AG04450 (cell line): ENCODE measurements at regions not wholly inside any gene's neighbourhood (a gene's known extent, or its start where the extent isn't known, plus 50 kb on each side); places are given as distances from the start of the nearest gene placed in this dataset.

Source experiments
- CTCF ChIA-PET: fragments of 300-600, 350-600 bp; formaldehyde crosslinking; extraction: SDS; loops from one replicate; lab custom pipeline; 2022; ENCODE audit warnings: antibody characterized with exemption, inconsistent platforms; lab: Charles Lee
- POLR2A ChIA-PET: fragments of 350-600 bp; formaldehyde crosslinking; extraction: SDS; loops from one replicate; lab custom pipeline; 2021; ENCODE audit warnings: antibody characterized with exemption, inconsistent platforms; lab: Yijun Ruan, JAX
- DNase-seq: peaks from one replicate; pipeline ENCODE4 v3.0.0-alpha.2; 2011; ENCODE audit warnings: low read depth, low spot score
- H3K27ac ChIP-seq: one replicate; pipeline ENCODE4 v1.5.1; 2012; ENCODE audit warnings: low read depth, low read length, control low read depth
- H3K27me3 ChIP-seq: one replicate; pipeline ENCODE4 v1.6.0; 2012; ENCODE audit warnings: low read length; ENCODE audit not compliant: control insufficient read depth, insufficient read depth
- H3K4me3 ChIP-seq: 2 replicates; pipeline ENCODE4 v1.5.1; 2011; ENCODE audit warnings: mild to moderate bottlenecking, low read depth, low read length, control low read depth
- H3K9me3 ChIP-seq: 2 replicates; pipeline ENCODE4 v1.5.1; 2012; ENCODE audit warnings: low read length; ENCODE audit not compliant: control insufficient read depth, insufficient read depth
- CTCF ChIP-seq: IDR thresholded peaks from 2 replicates; pipeline ENCODE4 v1.5.1; 2011; ENCODE audit warnings: low read depth, low read length, control low read depth, inconsistent platforms

DNA sequence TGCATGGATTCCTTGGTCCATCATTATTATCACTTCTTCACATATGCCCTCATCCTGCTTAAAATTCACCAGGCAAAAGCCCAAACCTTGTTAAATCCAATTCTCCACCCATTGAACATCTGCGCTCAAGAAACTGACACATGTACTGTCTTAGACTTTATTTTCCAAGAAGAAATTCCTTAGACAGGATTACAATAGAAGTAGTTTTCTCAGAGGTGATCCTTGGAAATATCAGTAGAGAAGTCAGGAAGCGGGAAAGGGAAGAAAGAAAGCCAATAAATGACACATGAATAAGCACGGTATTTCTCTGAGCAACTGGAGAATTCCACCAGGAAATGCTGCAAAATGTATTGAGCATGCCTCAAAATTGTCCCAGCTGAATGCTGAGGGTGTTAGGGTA is 90.2 kb downstream of the FOXD1 start:
- ChIA-PET CTCF (no interaction called here), POLR2A (interaction anchor here (0.7 kb wide), 1 partner anchor 9 kb away, joined by 4 read pairs; no protein-coding TSS in a partner anchor)
- H3K27me3 ChIP-seq: no peaks in the 10 kb centered on the region
- no peak for TF ChIP-seq CTCF
- no peak overlapping the region for H3K27ac ChIP-seq
- no peak for DNase-seq
- no peaks in the 10 kb centered on the region for H3K9me3 ChIP-seq
- H3K4me3 ChIP-seq: no peak overlapping the region

- DNase-seq: no peak
- no peak for TF ChIP-seq CTCF
- ChIA-PET CTCF (no interaction called here), POLR2A (no interaction called here)
- no peak overlapping the region for H3K4me3 ChIP-seq
- H3K9me3 ChIP-seq: no peaks in the 10 kb centered on the region
- no peak overlapping the region for H3K27ac ChIP-seq
- H3K27me3 ChIP-seq: no peaks in the 10 kb centered on the region
Measured at GRCh38 chr5:73357576-73357975, 91.0 kb downstream of the FOXD1 start.

DNA sequence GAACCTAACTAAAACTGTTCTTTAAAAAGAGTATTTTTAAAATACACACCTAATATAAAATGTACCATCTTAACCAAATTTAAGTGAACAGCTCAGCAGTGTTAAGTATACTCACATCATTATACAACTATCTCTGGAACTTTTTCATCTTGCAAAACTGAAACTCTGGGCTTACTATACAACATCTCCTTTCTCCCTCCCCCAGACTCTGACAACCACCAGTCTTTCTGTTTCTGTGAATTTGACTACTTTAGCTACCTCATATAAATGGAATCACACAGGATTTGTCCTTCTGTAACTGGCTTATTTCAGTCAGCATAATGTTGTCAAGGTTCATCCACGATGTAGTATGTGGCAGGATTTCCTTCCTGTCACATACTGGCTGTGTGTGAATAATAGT is 93.5 kb downstream of the FOXD1 start:
- no peaks in the 10 kb centered on the region for H3K9me3 ChIP-seq
- ChIA-PET POLR2A (interaction anchor here (1.0 to 1.5 kb wide), 4 partner anchors 10 to 93 kb away, joined by 3 to 4 read pairs (median 4); partner anchors contain the start of gene FOXD1), CTCF (interaction anchor here (1.6 to 2.2 kb wide), 3 partner anchors 9 to 139 kb away, joined by 4 to 6 read pairs (median 5); no protein-coding TSS in a partner anchor)
- DNase-seq: no peak
- no peaks in the 10 kb centered on the region for H3K27me3 ChIP-seq
- no peak overlapping the region for H3K4me3 ChIP-seq
- TF ChIP-seq CTCF: no peak
- no peak overlapping the region for H3K27ac ChIP-seq

DNA sequence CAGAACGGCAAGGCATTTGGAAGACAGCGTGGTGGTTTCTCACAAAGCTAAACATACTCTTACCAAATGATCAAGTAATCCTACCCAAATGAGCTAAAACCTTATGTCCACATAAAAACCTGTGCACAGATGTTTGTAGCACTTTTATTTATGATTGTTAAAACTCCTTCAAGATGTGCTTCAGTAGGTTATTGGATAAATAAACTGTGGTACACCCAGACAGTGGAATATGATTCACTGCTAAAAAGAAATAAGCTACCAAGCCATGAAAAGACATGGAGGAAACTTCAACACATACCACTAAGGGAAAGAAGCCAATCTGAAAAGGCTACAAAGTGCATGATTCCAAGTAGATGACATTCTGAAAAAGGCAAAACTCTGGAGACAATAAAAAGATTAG is 94.2 kb downstream of the FOXD1 start:
- Histone ChIP-seq H3K9me3 (no peaks in the 10 kb centered on the region), H3K27me3 (no peaks in the 10 kb centered on the region), H3K27ac (no peak overlapping the region), H3K4me3 (no peak overlapping the region)
- TF ChIP-seq CTCF: no peak
- peak; percentile 32 for DNase-seq
- CTCF ChIA-PET: interaction anchor here (1.6 to 2.2 kb wide), 3 partner anchors 8 to 138 kb away, joined by 4 to 6 read pairs (median 5); no protein-coding TSS in a partner anchor
- POLR2A ChIA-PET: interaction anchor here (0.9 to 1.5 kb wide), 5 partner anchors 11 to 94 kb away, joined by 3 to 4 read pairs (median 4); partner anchors contain the start of gene FOXD1

- Histone ChIP-seq H3K4me3 (no peak overlapping the region), H3K9me3 (peaks cover 8% of the 10 kb centered on the region; the same call in 1 of the 2 replicates), H3K27me3 (no peaks in the 10 kb centered on the region), H3K27ac (no peak overlapping the region)
- no peak for DNase-seq
- no peak for TF ChIP-seq CTCF
- CTCF ChIA-PET: interaction anchor here (1.3 kb wide), 1 partner anchor 134 kb away, joined by 3 read pairs; no protein-coding TSS in a partner anchor
- POLR2A ChIA-PET: interaction anchor here (0.8 kb wide), 1 partner anchor 12 kb away, joined by 3 read pairs; no protein-coding TSS in a partner anchor
Measured at GRCh38 chr5:73352649-73353230, 95.8 kb downstream of the FOXD1 start.
